RWPE2 (cell line): ENCODE measurements at regions not wholly inside any gene's neighbourhood (a gene's known extent, or its start where the extent isn't known, plus 50 kb on each side); places are given as distances from the start of the nearest gene placed in this dataset.
"Not testable (repeated sequence)": the region's sequence is repeated elsewhere in the genome, so short reads cannot be mapped to it uniquely, and the experiment has no call there.

ENCODE experiments used
- ATAC-seq: fragments of 200-7000 bp; cut with Tn5 transposase; 3 replicates; pipeline ENCODE4 v1.9.1; 2021; ENCODE audit warnings: low read depth
- DNase-seq: peaks from one replicate; pipeline ENCODE4 v3.0.0-alpha.2; 2020; ENCODE audit warnings: low spot score
- H3K27ac ChIP-seq: fragments of 450-650 bp; 2 replicates; pipeline ENCODE4 v1.5.1; 2017; ENCODE audit warnings: mild to moderate bottlenecking; ENCODE audit not compliant: poor library complexity, severe bottlenecking
- H3K27me3 ChIP-seq: fragments of 250-450 bp; sonication (Bioruptor Pico); 2 replicates; pipeline ENCODE4 v1.5.1; 2021; ENCODE audit warnings: mild to moderate bottlenecking, moderate library complexity; ENCODE audit not compliant: insufficient read depth, poor library complexity, severe bottlenecking
- H3K36me3 ChIP-seq: fragments of 250-450 bp; sonication (Bioruptor Pico); 2 replicates; pipeline ENCODE4 v1.5.1; 2020; ENCODE audit warnings: low read depth, mild to moderate bottlenecking, moderate library complexity
- H3K4me1 ChIP-seq: fragments of 250-450 bp; sonication (Bioruptor Pico); 2 replicates; pipeline ENCODE4 v1.5.1; 2021; ENCODE audit warnings: mild to moderate bottlenecking, moderate library complexity; ENCODE audit not compliant: insufficient read depth, poor library complexity, severe bottlenecking
- H3K4me3 ChIP-seq: fragments of 250-450 bp; sonication (Bioruptor Pico); 2 replicates; pipeline ENCODE4 v1.5.1; 2021; ENCODE audit warnings: mild to moderate bottlenecking, moderate library complexity; ENCODE audit not compliant: severe bottlenecking
- H3K9me3 ChIP-seq: fragments of 250-450 bp; sonication (Bioruptor Pico); 2 replicates; pipeline ENCODE4 v1.5.1; 2021; ENCODE audit warnings: mild to moderate bottlenecking, moderate library complexity; ENCODE audit not compliant: severe bottlenecking
- TF ChIP-seq, protein P1 (sequence below): fragments of 450-650 bp; IDR thresholded peaks from one replicate; pipeline ENCODE4 v1.5.1; 2017; ENCODE audit warnings: mild to moderate bottlenecking, moderate library complexity; ENCODE audit not compliant: poor library complexity, severe bottlenecking

DNA sequence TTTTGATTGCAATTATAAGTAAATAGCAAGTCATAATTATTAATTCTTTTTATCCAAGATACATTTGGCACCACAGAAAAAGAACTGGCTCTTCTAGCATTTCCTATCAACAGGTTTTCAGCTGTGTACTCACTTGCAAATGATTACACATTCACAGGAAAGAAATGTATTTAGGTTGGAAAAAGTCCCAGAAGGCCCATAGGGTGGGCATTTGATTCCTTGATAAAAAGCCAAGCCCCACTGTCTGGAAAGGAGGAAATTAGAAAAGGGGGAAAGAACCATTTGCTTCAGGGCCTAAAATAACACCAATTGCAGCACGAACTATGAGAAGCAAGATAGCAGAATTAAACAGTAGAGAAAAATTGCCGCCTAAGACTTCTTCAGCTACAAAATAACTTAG is 80.8 kb upstream of the COL1A2 start:
- no peaks in the 10 kb centered on the region for H3K36me3 ChIP-seq
- no peaks in the 10 kb centered on the region for H3K27me3 ChIP-seq
- no peak for ATAC-seq
- no peaks in the 10 kb centered on the region for H3K4me1 ChIP-seq
- TF ChIP-seq, protein P1, sequence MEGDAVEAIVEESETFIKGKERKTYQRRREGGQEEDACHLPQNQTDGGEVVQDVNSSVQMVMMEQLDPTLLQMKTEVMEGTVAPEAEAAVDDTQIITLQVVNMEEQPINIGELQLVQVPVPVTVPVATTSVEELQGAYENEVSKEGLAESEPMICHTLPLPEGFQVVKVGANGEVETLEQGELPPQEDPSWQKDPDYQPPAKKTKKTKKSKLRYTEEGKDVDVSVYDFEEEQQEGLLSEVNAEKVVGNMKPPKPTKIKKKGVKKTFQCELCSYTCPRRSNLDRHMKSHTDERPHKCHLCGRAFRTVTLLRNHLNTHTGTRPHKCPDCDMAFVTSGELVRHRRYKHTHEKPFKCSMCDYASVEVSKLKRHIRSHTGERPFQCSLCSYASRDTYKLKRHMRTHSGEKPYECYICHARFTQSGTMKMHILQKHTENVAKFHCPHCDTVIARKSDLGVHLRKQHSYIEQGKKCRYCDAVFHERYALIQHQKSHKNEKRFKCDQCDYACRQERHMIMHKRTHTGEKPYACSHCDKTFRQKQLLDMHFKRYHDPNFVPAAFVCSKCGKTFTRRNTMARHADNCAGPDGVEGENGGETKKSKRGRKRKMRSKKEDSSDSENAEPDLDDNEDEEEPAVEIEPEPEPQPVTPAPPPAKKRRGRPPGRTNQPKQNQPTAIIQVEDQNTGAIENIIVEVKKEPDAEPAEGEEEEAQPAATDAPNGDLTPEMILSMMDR: no peak
- H3K4me3 ChIP-seq: no peak overlapping the region
- DNase-seq: no peak
- no peaks in the 10 kb centered on the region for H3K9me3 ChIP-seq
- H3K27ac ChIP-seq: no peak overlapping the region

- no peaks in the 10 kb centered on the region for H3K27me3 ChIP-seq
- H3K4me1 ChIP-seq: no peaks in the 10 kb centered on the region
- DNase-seq: no peak
- no peaks in the 10 kb centered on the region for H3K36me3 ChIP-seq
- H3K9me3 ChIP-seq: no peaks in the 10 kb centered on the region
- H3K27ac ChIP-seq: no peak overlapping the region
- H3K4me3 ChIP-seq: no peak overlapping the region
- TF ChIP-seq, protein P1: no peak
- ATAC-seq: no peak
Measured at GRCh38 chr7:94314413-94315410, 80.0 kb upstream of the COL1A2 start.

- not testable (repeated sequence) for H3K4me3 ChIP-seq, H3K27ac ChIP-seq, H3K27me3 ChIP-seq, H3K9me3 ChIP-seq, H3K4me1 ChIP-seq, DNase-seq, H3K36me3 ChIP-seq, ATAC-seq
Measured at GRCh38 chr7:94321138-94321537, 73.6 kb upstream of the COL1A2 start.

- no peaks in the 10 kb centered on the region for H3K9me3 ChIP-seq
- no peak overlapping the region for H3K4me3 ChIP-seq
- H3K36me3 ChIP-seq: no peaks in the 10 kb centered on the region
- H3K4me1 ChIP-seq: no peaks in the 10 kb centered on the region
- no peak for ATAC-seq
- H3K27ac ChIP-seq: no peak overlapping the region
- no peak for DNase-seq
- no peaks in the 10 kb centered on the region for H3K27me3 ChIP-seq
- TF ChIP-seq, protein P1: no peak
Measured at GRCh38 chr7:94323844-94324243, 70.9 kb upstream of the COL1A2 start.

DNA sequence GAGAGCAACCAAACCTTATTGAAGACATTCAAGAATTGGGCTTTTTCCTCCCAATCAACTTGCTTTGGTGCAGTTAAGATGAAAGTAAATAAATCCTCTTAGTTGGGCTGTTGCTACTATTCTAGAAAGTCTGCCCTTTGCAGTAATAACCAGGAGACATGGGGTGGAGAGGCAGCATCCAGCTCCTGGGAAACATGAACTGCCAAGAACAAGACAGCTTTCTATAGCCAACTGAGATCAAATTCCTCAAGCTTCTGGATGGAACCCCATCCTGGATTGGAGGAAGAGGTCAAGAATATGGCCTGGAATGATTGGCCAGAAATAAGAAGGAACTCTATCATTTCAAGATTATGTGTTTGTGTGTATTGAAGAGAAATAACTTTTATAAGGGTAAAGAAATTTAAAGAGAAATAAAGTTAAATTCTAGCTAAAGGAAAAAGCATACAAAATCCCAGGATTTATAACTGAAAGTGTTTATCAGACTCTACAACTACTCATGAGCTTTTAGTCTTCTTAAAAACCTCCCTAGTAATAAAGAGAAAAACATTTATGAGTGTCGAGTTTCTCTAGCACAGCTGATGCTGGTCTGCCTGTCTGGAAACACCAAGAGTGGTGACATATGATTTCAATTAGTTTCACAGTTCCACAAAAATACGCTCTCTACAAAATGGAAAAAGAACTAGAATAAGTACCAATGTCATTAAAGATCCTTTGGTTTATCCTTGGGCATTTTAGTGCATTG is 70.1 kb upstream of the COL1A2 start:
- Histone ChIP-seq H3K27me3 (no peaks in the 10 kb centered on the region), H3K27ac (no peak overlapping the region), H3K9me3 (no peaks in the 10 kb centered on the region), H3K36me3 (no peaks in the 10 kb centered on the region), H3K4me1 (no peaks in the 10 kb centered on the region), H3K4me3 (no peak overlapping the region)
- TF ChIP-seq, protein P1: no peak
- ATAC-seq: no peak
- no peak for DNase-seq
